Thyroid gland (tissue), 4 donors: ENCODE measurements at regions not wholly inside any gene's neighbourhood (a gene's known extent, or its start where the extent isn't known, plus 50 kb on each side); places are given as distances from the start of the nearest gene placed in this dataset.

Experiments used
- DNase-seq, 2 donors: peaks; one replicate each; pipeline ENCODE4 v3.0.0-alpha.2; 2019
- H3K27ac ChIP-seq, 3 donors: fragments of 200-600 bp; sonication (generic); 1 replicate in 2 of 3; 2 replicates in 1 of 3; pipeline ENCODE4 v1.5.1; 2016 to 2019; ENCODE audit warnings: mild to moderate bottlenecking in 1 of 3, moderate library complexity in 1 of 3
- H3K27me3 ChIP-seq: fragments of 200-600 bp; sonication (generic); one replicate; pipeline ENCODE4 v1.5.1; 2019
- H3K36me3 ChIP-seq, 2 donors: fragments of 200-600 bp; sonication (generic); one replicate each; pipeline ENCODE4 v1.5.1; 2016 to 2019
- H3K4me1 ChIP-seq, 2 donors: fragments of 200-600 bp; sonication (generic); one replicate each; pipeline ENCODE4 v1.5.1; 2017 to 2019
- H3K4me3 ChIP-seq, 3 donors: fragments of 200-600 bp; sonication (generic); replicated peaks in 1 of 3; 1 replicate in 2 of 3; 2 replicates in 1 of 3; pipeline ENCODE4 v1.5.1; 2016; ENCODE audit warnings: mild to moderate bottlenecking in 1 of 3
- H3K9me3 ChIP-seq: fragments of 200-600 bp; sonication (generic); one replicate; pipeline ENCODE4 v1.5.1; 2017
- POLR2A ChIP-seq, 2 donors: fragments of 450-650 bp; IDR thresholded peaks; one replicate each; pipeline ENCODE4 v1.6.1; 2017; ENCODE audit warnings: antibody characterized with exemption in 2 of 2, mild to moderate bottlenecking in 2 of 2, moderate library complexity in 1 of 2
- WGBS, 2 donors: methylation state at CpG; one replicate each; pipeline ENCODE4 v1.1.5; 2017; 5-methylcytosine and 5-hydroxymethylcytosine counted together
- intact Hi-C: fragments of 100-400 bp; cut with DNase I; formaldehyde crosslinking; loops from one replicate; pipeline ENCODE4 v1.15.1; 2023
- TF ChIP-seq, protein P1 (sequence below), 6 experiments: fragments of 200-600 bp in 3 of 6; fragments of 450-650 bp in 3 of 6; sonication (generic) in 3 of 6; IDR thresholded peaks; one replicate each; pipeline ENCODE4 v1.5.1; 2016 to 2019; ENCODE audit warnings: antibody characterized with exemption in 6 of 6, mild to moderate bottlenecking in 2 of 6, inconsistent platforms in 1 of 6, moderate library complexity in 1 of 6

DNA sequence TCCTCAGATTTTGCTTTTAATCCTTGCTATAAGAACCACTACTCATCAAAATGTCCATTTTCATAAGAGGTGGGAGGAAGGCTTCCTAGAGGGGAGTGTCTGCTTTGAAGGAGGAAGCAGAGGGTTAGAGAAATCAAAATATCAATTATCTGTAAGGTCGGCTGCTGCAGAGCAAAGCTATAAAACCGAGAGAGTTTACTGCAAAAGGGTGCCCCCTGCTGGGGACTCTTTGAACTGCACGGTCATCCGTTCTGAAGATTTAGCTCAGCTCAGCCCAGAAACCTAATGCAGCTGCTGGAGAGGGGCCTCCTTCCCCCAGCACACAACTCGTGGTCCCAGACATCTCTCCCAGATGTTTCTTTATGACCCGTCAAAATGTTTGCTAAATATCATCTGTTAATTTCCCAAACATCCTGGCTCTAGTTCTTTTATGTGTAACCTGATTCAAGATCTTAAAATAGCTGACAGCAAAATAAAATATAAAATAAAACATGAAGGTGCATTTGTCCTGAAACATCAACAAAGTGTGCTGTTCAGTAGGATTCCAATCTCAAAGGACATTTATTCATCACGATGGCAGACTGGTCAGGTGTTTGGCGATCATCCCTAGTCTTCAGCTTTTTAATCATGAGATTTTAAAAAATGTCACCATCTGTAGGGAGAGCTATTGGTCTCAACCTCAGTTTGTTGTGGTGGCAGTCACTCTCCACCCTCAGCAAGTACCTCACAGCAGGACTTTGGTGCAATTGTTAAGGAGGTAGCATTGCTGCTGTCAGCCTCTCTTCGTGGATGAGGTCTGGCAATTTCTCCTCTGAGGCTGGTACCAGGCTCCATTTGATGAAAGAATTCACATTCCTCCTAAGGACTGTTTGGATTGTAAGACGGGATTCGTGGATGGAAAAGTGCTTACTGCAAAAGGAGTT is 185.9 kb downstream of the MTX2 start:
- Histone ChIP-seq H3K27ac (no peak overlapping the region), H3K36me3 (no peaks in the 10 kb centered on the region), H3K4me3 (no peak overlapping the region), H3K4me1 (no peaks in the 10 kb centered on the region), H3K27me3 (no peaks in the 10 kb centered on the region), H3K9me3 (no peaks in the 10 kb centered on the region)
- intact Hi-C loops: loop anchor here (2.0 to 10.0 kb wide), 2 partner anchors 190 to 314 kb away; partner anchors contain the start of gene MTX2
- TF ChIP-seq, protein P1, sequence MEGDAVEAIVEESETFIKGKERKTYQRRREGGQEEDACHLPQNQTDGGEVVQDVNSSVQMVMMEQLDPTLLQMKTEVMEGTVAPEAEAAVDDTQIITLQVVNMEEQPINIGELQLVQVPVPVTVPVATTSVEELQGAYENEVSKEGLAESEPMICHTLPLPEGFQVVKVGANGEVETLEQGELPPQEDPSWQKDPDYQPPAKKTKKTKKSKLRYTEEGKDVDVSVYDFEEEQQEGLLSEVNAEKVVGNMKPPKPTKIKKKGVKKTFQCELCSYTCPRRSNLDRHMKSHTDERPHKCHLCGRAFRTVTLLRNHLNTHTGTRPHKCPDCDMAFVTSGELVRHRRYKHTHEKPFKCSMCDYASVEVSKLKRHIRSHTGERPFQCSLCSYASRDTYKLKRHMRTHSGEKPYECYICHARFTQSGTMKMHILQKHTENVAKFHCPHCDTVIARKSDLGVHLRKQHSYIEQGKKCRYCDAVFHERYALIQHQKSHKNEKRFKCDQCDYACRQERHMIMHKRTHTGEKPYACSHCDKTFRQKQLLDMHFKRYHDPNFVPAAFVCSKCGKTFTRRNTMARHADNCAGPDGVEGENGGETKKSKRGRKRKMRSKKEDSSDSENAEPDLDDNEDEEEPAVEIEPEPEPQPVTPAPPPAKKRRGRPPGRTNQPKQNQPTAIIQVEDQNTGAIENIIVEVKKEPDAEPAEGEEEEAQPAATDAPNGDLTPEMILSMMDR (IDR thresholded peaks at IDR 0.05): peak; percentile 76 to 95 (median 82)
- no peak for TF ChIP-seq POLR2A (IDR thresholded peaks at IDR 0.05)
- 16% methylated on average over 11 of the region's 11 CpGs for WGBS, 2 donors
- DNase-seq: peak; percentile 82 to 85

DNA sequence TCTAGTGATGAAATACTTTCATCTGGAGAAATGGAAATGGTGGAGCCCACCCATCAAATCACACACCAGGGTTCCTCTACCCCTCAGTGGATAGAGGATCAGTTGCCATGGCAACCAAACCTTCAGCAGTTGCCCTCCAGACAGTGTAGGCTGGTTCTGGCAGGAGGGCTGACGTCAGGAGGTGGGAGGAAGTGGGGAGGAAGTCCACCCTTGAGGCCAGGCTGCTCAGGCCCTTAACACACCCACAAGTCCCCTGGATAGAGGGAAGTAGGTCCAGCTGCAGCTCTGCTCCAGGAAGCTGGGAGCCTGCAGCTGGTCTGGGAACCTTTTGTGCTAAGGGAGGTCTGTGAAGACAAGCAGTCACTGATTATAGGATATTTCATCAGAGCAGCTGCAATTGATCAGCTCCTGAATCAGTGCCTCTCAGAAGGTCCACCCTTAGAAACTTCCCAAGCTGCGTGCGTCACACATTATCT is 186.6 kb downstream of the MTX2 start:
- H3K27me3 ChIP-seq: no peaks in the 10 kb centered on the region
- TF ChIP-seq, protein P1 (IDR thresholded peaks at IDR 0.05): no peak
- no peak for TF ChIP-seq POLR2A (IDR thresholded peaks at IDR 0.05)
- WGBS, 2 donors: 41 to 59% methylated on average over 3 of the region's 3 CpGs

DNA sequence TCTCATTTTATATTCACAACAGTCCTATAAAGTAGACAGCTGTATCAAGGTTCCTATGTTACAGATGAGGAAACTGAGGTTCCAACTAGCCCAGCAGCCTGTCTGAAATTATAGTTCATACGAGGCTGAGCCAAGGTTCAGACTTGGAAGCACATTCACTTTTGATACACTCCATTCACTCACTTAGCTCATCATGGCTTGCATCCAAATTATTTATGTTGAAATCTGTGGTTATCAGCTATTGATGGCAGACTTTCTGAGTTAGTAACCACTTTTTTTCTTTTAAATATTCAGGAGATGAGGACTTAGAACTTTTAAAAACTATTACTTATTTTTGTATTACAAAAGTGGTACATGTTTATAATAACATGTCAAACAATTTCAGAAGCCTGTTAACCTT is 188.2 kb downstream of the MTX2 start:
- no peaks in the 10 kb centered on the region for H3K9me3 ChIP-seq
- intact Hi-C loops: loop anchor here (10.0 kb wide), 1 partner anchor 193 kb away; the partner anchor contains the start of gene MTX2
- TF ChIP-seq POLR2A (IDR thresholded peaks at IDR 0.05): no peak
- TF ChIP-seq, protein P1 (IDR thresholded peaks at IDR 0.05): no peak
- DNase-seq: no peak
- no peak overlapping the region for H3K27ac ChIP-seq
- no peaks in the 10 kb centered on the region for H3K27me3 ChIP-seq
- H3K4me1 ChIP-seq: no peaks in the 10 kb centered on the region
- no peak overlapping the region for H3K4me3 ChIP-seq
- H3K36me3 ChIP-seq: no peaks in the 10 kb centered on the region
- 72 to 90% methylated on average over 1 of the region's 1 CpG for WGBS, 2 donors

More for the DNA sequence above, 186.6 kb downstream of the MTX2 start:
- Histone ChIP-seq H3K36me3 (no peaks in the 10 kb centered on the region), H3K9me3 (no peaks in the 10 kb centered on the region), H3K4me3 (no peak overlapping the region), H3K27ac (no peak overlapping the region), H3K4me1 (no peaks in the 10 kb centered on the region)
- intact Hi-C loops: loop anchor here (2.0 to 10.0 kb wide), 2 partner anchors 191 to 315 kb away; partner anchors contain the start of gene MTX2
- DNase-seq: no peak

DNA sequence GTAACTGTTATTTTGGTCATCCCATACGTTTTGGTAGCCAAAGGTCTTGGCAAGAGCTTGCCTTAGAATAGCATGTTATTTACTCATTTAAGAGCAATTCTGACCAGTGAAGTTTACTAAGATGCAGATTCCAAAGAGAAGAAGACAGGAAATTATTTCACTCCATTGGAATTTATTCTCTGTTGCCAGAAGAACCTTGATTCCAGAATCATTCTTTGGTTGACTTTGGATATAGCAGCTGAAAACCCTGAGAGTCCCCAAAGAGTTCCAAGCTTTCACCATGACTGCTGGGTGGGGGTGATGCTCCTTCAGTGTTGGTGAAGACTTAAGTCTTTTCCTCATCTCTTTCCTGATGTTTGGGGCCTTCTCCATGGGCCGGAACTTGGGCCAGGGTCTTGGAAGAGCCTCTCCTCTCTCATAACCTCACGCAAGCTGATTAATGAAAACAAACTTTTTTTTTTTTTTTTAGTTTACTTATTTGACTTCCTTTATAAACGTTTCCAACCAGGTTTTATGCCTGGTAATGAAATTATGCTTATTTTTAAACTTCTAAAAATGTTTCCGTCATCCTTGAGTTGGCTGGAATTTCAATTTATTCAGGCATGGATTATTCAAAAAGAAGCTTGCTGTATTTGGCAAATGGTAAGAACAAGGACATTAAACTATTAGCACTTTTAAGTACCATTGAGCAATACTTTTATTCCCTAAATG is 192.0 kb downstream of the MTX2 start:
- no peaks in the 10 kb centered on the region for H3K27me3 ChIP-seq
- no peaks in the 10 kb centered on the region for H3K36me3 ChIP-seq
- no peak for DNase-seq
- H3K27ac ChIP-seq: no peak overlapping the region
- H3K9me3 ChIP-seq: no peaks in the 10 kb centered on the region
- 67 to 72% methylated on average over 5 of the region's 5 CpGs for WGBS, 2 donors
- H3K4me1 ChIP-seq: no peaks in the 10 kb centered on the region
- intact Hi-C loops: no loop called here
- TF ChIP-seq, protein P1 (IDR thresholded peaks at IDR 0.05): no peak
- TF ChIP-seq POLR2A (IDR thresholded peaks at IDR 0.05): no peak
- no peak overlapping the region for H3K4me3 ChIP-seq
